Activated naive CD8-positive, alpha-beta T cell (primary cell): ENCODE measurements at regions not wholly inside any gene's neighbourhood (a gene's known extent, or its start where the extent isn't known, plus 50 kb on each side); places are given as distances from the start of the nearest gene placed in this dataset.

ENCODE experiments used
- H3K27ac Mint-ChIP-seq: one replicate; pipeline ENCODE4 v1.8.0; 2021; ENCODE audit warnings: mixed read lengths
- H3K27me3 Mint-ChIP-seq: one replicate; pipeline ENCODE4 v1.8.0; 2021; ENCODE audit warnings: mixed read lengths
- H3K36me3 Mint-ChIP-seq: one replicate; pipeline ENCODE4 v1.8.0; 2021; ENCODE audit warnings: mixed read lengths
- H3K4me1 Mint-ChIP-seq: one replicate; pipeline ENCODE4 v1.8.0; 2021; ENCODE audit warnings: low read depth, mixed read lengths
- H3K4me3 Mint-ChIP-seq: one replicate; pipeline ENCODE4 v1.8.0; 2021; ENCODE audit warnings: mild to moderate bottlenecking, mixed read lengths
- H3K9me3 Mint-ChIP-seq: one replicate; pipeline ENCODE4 v1.8.0; 2021; ENCODE audit warnings: low read depth, mixed read lengths

DNA sequence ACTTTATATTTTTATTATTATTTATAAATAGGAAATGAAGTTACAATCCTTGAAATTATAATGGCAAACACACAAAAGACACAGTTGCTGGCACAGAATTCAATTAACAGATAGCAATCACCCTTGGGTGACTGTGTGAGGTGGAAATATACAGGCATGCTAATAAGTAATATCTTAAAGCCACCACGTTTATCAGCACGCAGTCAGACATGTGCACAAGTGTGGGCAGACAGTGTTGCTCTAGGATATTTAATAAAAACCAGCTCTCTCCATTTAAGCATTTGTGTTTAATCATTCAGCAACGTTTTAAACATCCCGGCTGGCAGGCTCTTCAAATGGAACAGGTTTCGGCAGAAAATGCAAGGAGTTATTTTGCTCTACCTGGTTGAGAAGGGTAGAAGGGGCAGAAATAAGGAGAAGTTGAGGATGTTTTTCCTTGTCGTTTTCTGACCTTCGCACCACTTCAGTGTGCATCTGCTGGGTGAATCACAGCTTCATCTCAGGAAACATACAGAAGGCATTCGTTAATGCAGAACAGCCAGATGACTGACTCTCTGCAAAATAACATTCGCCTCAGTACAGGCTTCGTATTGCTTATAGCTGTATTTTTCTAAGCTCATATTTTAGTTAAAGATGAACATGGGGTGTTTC, 585.1 kb downstream of the QKI start:
- Mint-ChIP-seq H3K36me3 (no peaks in the 10 kb centered on the region), H3K27ac (no peak overlapping the region), H3K4me1 (no peaks in the 10 kb centered on the region), H3K4me3 (no peak overlapping the region), H3K9me3 (no peaks in the 10 kb centered on the region), H3K27me3 (peaks cover 5% of the 10 kb centered on the region)

DNA sequence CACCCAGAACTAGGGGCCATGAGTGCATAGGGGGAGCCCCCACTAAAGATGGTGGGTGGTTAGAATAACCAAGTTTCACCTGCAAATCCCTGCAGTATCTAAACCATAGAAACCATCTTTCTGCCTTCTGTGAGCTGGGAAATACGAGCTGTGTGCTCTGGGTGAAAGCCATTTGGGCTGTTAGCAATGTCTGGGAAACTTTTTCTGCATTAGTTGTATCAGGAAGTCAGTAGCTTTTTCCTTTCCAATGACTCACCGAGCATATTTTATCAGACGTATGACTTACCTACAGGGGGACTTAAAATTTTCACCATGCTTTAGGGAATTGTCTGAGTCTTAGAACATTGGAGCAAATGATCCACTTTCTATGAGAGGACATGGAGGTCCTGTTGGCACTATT, 584.0 kb downstream of the QKI start:
- no peaks in the 10 kb centered on the region for H3K36me3 Mint-ChIP-seq
- no peak overlapping the region for H3K27ac Mint-ChIP-seq

DNA sequence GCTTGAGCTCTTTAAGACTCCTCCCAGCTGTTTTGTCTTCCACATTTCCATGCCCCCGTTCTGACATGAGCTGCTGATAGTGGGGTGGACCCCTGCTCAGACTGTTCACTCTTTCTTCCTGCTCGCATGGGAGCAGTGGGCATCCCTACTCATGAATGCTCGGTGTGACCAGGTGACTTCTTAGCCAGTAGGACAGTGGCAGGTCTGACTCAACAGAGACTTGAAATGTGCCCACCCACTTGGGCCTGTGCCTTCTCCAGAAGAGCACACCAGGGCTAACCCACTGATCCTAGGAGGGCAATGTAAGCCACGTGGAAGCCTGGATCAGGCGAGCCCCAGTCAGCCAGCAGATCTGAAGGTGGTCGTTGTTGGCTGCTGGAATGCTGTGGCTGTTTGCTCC, 582.0 kb downstream of the QKI start:
- no peak overlapping the region for H3K4me3 Mint-ChIP-seq

More for the DNA sequence above, 584.0 kb downstream of the QKI start:
- H3K4me3 Mint-ChIP-seq = no peak overlapping the region
- no peaks in the 10 kb centered on the region for H3K4me1 Mint-ChIP-seq
- H3K27me3 Mint-ChIP-seq = peaks cover 5% of the 10 kb centered on the region
- no peaks in the 10 kb centered on the region for H3K9me3 Mint-ChIP-seq

DNA sequence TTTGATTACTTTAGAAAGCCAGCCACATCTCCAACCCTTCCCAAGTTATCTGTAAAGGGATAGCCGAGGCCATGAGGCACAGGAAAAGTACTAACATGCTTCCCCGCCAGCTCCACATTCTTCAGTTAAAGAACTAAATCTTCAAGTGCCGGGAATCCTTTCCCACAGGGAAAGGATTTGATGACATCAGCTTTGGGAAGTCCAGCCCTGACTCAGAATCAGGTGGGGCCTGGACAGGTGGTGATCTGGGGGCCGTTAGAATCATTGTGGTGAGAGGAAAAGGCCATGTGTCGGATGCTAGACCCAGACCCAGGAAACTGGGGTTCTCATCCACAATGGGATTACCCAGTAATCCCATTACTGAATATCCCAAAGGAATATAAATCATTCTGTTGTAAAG, 580.0 kb downstream of the QKI start:
- H3K36me3 Mint-ChIP-seq = no peaks in the 10 kb centered on the region
- no peaks in the 10 kb centered on the region for H3K4me1 Mint-ChIP-seq
- H3K9me3 Mint-ChIP-seq = no peaks in the 10 kb centered on the region
- H3K4me3 Mint-ChIP-seq = no peak overlapping the region
- H3K27me3 Mint-ChIP-seq = no peaks in the 10 kb centered on the region
- no peak overlapping the region for H3K27ac Mint-ChIP-seq

More for the DNA sequence above, 582.0 kb downstream of the QKI start:
- Mint-ChIP-seq H3K27ac (no peak overlapping the region), H3K4me1 (no peaks in the 10 kb centered on the region), H3K9me3 (no peaks in the 10 kb centered on the region), H3K36me3 (no peaks in the 10 kb centered on the region), H3K27me3 (no peaks in the 10 kb centered on the region)

DNA sequence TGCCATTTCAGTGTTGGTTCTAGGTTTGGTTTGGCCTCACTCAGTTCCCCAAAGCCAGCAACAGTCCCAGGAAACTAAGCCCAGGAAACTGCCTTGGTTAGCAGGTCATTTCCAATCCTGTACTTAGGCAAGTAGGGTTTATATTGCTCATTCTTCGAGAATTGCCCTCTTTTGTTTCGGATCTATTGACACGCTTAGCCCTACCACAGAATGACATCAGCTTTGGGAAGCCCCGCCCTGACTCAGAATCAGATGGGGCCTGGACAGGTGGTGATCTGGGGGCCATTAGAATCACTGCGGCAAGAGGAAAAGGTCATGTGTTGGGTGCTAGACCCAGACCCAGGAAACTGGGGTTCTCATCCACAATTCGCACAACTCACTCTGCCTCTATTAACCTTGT, 578.2 kb downstream of the QKI start:
- no peak overlapping the region for H3K27ac Mint-ChIP-seq
- H3K4me1 Mint-ChIP-seq = no peaks in the 10 kb centered on the region
- H3K9me3 Mint-ChIP-seq = no peaks in the 10 kb centered on the region
- H3K27me3 Mint-ChIP-seq = peaks cover 4% of the 10 kb centered on the region
- no peaks in the 10 kb centered on the region for H3K36me3 Mint-ChIP-seq
- H3K4me3 Mint-ChIP-seq = no peak overlapping the region

DNA sequence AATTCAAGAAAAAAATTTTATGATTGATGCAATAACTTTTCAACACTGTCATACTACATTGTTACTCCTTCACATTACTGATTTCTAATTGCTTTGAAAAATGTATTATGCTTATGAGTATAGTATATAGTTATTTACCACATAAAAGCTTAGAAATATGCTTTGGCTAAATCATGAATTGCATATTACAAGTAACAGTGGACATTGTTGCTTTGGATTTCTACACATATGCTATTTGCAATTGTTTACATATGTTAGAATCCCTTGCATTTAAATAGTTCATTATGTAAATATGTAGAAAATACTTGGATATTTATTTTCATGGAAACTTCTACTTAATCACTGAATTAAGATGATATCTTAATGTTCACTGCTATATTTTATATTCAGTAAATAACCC, 577.5 kb downstream of the QKI start:
- Mint-ChIP-seq H3K27ac (no peak overlapping the region), H3K36me3 (no peaks in the 10 kb centered on the region), H3K9me3 (no peaks in the 10 kb centered on the region)

DNA sequence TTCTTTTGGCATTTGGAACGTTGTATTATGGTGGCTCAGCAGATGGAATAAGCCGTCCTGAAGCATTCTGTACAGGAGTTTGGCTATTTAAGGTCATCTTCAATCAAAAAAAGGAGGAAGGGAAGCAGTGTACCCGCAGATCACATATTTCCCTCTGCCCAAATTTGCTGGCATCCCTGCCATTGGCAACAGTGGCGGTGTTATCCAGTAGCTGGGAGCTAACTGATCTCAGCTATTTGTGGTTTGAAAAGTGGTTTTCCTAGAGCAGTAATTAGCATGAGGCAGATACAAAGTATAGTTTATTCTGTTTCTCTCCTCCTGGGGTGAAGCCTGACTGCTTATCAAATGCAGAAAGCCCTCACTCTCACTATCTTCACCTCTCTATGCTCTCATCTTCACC, 576.8 kb downstream of the QKI start:
- no peak overlapping the region for H3K4me3 Mint-ChIP-seq
- no peak overlapping the region for H3K27ac Mint-ChIP-seq
- H3K27me3 Mint-ChIP-seq = peaks cover 4% of the 10 kb centered on the region
- H3K36me3 Mint-ChIP-seq = no peaks in the 10 kb centered on the region
- no peaks in the 10 kb centered on the region for H3K9me3 Mint-ChIP-seq
- H3K4me1 Mint-ChIP-seq = no peaks in the 10 kb centered on the region

More for the DNA sequence above, 577.5 kb downstream of the QKI start:
- H3K4me1 Mint-ChIP-seq = no peaks in the 10 kb centered on the region
- peaks cover 4% of the 10 kb centered on the region for H3K27me3 Mint-ChIP-seq
- no peak overlapping the region for H3K4me3 Mint-ChIP-seq

DNA sequence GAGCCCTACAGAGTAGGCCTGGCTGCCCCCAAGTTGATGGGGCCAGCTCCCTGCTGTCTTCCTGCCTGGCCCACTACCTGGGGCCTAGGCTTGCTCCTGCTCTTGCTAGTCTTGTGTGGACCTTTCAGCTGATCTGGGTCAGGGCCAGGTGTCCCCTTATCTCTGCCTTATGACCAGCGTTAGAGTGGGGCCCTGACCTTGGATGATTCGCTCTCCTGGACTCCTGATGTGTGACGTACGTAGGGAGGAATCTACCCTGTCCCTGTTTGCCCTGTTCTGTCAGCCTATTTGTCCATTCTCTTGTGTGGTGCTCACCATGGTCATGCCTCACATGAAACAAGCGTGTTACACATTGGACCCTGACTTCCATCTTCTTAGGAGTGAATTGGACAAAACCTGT, 571.8 kb downstream of the QKI start:
- no peaks in the 10 kb centered on the region for H3K9me3 Mint-ChIP-seq
- H3K4me3 Mint-ChIP-seq = no peak overlapping the region
- H3K36me3 Mint-ChIP-seq = no peaks in the 10 kb centered on the region
- peaks cover 4% of the 10 kb centered on the region for H3K27me3 Mint-ChIP-seq
- no peak overlapping the region for H3K27ac Mint-ChIP-seq
- H3K4me1 Mint-ChIP-seq = peaks cover 8% of the 10 kb centered on the region

DNA sequence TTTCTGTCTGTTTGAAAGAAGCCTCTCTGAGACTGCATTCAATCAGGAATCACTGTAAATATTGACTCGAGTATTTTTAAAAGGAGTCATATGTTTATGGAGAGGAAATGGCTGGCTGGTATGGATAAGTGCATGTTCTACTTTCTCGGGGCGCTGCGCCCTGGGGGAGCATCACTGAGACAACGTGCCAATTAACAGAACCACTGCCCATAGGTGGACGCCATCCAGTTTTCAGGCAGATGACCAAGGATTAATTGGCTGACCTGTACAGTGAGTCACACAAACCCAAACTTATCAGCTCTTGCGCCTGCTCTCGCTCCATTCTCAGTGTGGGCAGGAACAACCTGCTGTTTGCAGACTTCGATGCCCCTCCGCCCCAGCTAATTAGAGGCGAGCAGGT, 571.2 kb downstream of the QKI start:
- no peaks in the 10 kb centered on the region for H3K9me3 Mint-ChIP-seq
- peaks cover 4% of the 10 kb centered on the region for H3K27me3 Mint-ChIP-seq
- peaks cover 8% of the 10 kb centered on the region for H3K4me1 Mint-ChIP-seq
- no peaks in the 10 kb centered on the region for H3K36me3 Mint-ChIP-seq
- H3K27ac Mint-ChIP-seq = no peak overlapping the region
- no peak overlapping the region for H3K4me3 Mint-ChIP-seq

DNA sequence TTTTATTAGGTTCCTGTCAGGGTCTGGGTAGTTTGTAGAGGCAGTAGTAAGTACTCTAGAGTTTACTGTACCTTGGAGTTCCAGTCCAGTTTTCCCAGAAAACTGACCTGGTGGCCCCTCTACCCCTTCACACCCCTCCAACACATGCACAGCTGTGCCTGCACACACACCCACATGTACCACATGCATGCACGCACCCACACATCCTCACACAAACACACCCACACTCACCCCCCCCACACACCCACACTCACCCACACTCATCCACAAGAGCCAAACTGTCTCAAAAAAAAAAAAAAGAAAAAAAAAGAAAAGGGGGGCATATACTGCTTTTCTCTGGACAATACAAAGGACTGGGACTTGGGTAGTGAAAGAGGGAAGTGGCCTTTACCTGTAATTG, 570.5 kb downstream of the QKI start:
- H3K4me1 Mint-ChIP-seq = peaks cover 8% of the 10 kb centered on the region
- no peak overlapping the region for H3K4me3 Mint-ChIP-seq

DNA sequence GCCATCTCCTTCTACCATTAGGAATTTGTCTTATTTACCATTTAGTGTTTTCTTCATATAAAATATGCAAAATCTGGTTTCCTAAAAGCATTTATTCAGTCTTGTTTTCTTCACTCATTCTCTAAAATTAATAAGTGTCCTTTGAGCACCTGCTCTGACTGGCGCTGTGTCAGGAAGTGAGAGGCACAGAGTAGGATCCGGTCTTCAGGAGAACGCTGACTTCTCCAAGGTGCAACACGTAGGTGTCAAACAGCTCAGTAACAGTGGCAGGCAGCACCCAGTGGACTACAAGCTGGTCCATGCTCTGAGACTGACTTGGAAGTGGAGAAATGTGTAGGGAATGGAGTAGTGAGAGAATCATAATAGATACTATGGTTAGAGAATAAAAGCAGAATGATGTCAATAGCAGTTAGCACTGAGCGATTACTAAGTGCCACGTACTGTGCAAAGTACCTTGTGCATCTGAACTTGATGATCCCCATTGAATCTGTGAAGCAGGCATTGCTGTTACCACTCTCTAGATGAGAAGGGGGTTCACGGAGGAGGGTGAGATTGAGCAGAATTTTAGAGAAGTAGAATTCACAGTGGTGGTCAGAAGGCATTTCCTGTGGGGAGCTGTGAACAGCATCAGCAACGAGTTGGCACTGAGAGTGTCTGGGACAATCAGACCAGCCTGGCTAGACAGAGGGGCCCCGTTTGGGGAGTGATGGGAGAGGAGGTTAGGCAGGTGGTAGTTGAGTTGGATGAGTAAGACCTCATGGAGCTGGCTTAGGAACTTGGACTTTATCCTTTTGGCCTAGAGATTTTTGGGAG, 569.8 kb downstream of the QKI start:
- H3K27me3 Mint-ChIP-seq = peaks cover 9% of the 10 kb centered on the region
- no peak overlapping the region for H3K4me3 Mint-ChIP-seq
- peaks cover 8% of the 10 kb centered on the region for H3K4me1 Mint-ChIP-seq
- no peak overlapping the region for H3K27ac Mint-ChIP-seq
- no peaks in the 10 kb centered on the region for H3K9me3 Mint-ChIP-seq
- no peaks in the 10 kb centered on the region for H3K36me3 Mint-ChIP-seq

More for the DNA sequence above, 570.5 kb downstream of the QKI start:
- H3K27ac Mint-ChIP-seq = no peak overlapping the region
- H3K36me3 Mint-ChIP-seq = no peaks in the 10 kb centered on the region
- H3K27me3 Mint-ChIP-seq = peaks cover 8% of the 10 kb centered on the region
- no peaks in the 10 kb centered on the region for H3K9me3 Mint-ChIP-seq

DNA sequence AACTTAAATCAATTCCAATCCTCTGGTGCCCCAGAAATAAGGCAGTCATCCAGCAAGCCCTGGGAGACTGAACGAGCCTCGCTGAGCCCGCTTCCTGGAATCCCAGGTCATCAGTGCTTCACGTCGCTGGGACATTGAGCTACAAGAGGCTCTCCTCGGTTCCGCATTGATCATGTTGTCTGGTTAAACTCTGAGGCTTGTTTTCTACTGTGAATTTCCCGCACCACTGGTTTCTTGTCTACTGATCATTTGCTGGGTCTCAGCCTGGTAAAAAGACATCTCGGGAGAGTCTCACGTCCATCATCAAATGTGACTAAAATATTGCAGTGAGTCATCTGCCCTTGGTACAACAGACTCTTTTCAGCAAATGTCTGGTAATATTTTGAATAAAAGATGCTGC, 569.2 kb downstream of the QKI start:
- H3K4me1 Mint-ChIP-seq = peaks cover 8% of the 10 kb centered on the region
- H3K27ac Mint-ChIP-seq = no peak overlapping the region
- H3K27me3 Mint-ChIP-seq = peaks cover 10% of the 10 kb centered on the region
- no peak overlapping the region for H3K4me3 Mint-ChIP-seq
- no peaks in the 10 kb centered on the region for H3K36me3 Mint-ChIP-seq
- H3K9me3 Mint-ChIP-seq = peaks cover 2% of the 10 kb centered on the region

DNA sequence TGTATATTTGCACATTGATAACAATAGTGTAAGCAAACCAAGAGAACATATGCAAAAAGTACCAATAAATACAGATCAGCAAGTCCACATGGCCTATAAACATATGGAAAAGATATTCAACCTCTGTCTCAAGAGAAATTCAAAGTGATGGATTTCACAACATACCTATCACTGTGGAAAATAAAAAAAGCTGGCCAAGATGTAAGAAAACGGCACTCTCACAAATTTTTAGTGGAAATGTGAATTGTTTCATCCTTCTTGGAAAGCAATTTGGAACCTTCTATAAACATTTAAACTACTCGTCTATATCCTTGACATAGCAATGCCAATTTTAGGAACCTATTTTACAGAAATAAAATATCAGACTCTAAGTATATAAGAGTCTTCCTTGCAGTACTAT, 559.8 kb downstream of the QKI start:
- Mint-ChIP-seq H3K36me3 (no peaks in the 10 kb centered on the region), H3K27me3 (peaks cover 2% of the 10 kb centered on the region), H3K9me3 (peaks cover 4% of the 10 kb centered on the region), H3K4me3 (no peak overlapping the region), H3K4me1 (no peaks in the 10 kb centered on the region), H3K27ac (no peak overlapping the region)

DNA sequence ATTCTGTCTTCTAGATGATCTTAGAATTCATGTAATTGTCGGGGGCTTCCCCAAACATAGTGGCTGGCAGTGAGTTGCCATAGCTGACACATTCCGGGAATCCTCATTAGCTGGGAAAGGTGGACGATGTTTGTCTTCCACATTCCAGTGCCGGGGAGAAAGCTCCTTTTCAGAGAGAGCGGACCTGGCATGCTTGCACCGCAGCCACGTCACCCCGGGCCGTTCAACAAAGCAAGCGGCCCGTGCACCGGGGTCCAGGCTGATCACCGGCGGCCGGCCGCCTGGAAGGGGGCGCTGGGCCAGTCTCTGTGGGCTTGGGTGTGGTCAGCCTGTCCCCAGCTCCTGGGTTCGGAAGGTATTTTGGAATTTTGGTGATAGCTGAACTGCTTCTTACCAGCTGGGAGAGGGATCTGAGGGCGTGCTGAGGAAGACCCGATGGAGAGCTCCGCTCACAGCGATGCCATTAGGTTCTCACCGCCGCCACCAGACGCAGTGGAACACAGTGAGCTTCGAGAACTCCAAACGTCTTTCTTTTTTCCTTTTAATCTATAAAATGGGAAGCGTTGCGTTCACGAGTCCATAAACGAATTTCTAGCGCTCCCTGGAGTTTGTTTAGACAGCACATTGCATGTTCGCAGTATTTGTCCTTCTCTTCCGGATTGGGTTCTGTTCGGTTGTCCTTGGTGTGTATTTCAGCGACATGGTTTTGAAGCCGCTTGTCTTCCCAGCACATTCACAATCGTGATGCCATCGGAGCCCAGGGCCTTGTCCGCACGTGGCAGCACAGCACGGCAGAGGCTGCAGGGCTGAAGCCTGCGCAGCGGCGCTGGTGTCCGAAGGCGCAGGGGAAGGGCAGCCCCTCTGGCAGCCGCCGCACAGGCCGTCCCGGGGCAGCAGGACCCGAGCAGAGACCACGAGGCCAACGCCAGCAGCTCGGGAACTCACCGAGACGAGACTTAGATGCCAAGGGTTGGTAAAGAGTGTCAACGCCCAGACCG, 557.6 kb downstream of the QKI start:
- Mint-ChIP-seq H3K4me1 (no peaks in the 10 kb centered on the region), H3K9me3 (no peaks in the 10 kb centered on the region), H3K36me3 (no peaks in the 10 kb centered on the region), H3K27me3 (no peaks in the 10 kb centered on the region), H3K27ac (no peak overlapping the region), H3K4me3 (no peak overlapping the region)
